Heart left ventricle (tissue), 16 donors: ENCODE measurements at regions not wholly inside any gene's neighbourhood (a gene's known extent, or its start where the extent isn't known, plus 50 kb on each side); places are given as distances from the start of the nearest gene placed in this dataset.

Source experiments
- ATAC-seq, 4 donors: fragments of 200-7000 bp; cut with Tn5 transposase; one replicate each; pipeline ENCODE4 v1.9.1; 2020 to 2022; ENCODE audit warnings: moderate library complexity in 4 of 4, mild to moderate bottlenecking in 3 of 4, moderate number of reproducible peaks in 1 of 4
- DNase-seq, 5 donors: peaks; one replicate each; pipeline ENCODE4 v3.0.0-alpha.2; 2020
- H3K27ac ChIP-seq, 12 donors: fragments of 200-600 bp; sonication (generic) in 4 of 12; one replicate each; pipeline versions ENCODE4 v1.5.0 to v1.8.0; 2016 to 2022; ENCODE audit warnings: mild to moderate bottlenecking in 2 of 12
- H3K27me3 ChIP-seq, 9 donors: fragments of 200-600 bp; sonication (generic) in 2 of 9; one replicate each; pipeline versions ENCODE4 v1.5.1 to v1.8.0; 2016 to 2022; ENCODE audit warnings: mild to moderate bottlenecking in 3 of 9
- H3K36me3 ChIP-seq, 9 donors: fragments of 200-600 bp; sonication (generic) in 2 of 9; one replicate each; pipeline versions ENCODE4 v1.5.0 to v1.8.0; 2018 to 2022; ENCODE audit warnings: mild to moderate bottlenecking in 2 of 9
- H3K4me1 ChIP-seq, 12 donors: fragments of 200-600 bp; sonication (generic) in 4 of 12; one replicate each; pipeline versions ENCODE4 v1.5.0 to v1.8.0; 2016 to 2022; ENCODE audit warnings: mild to moderate bottlenecking in 3 of 12
- H3K4me3 ChIP-seq, 12 donors: fragments of 200-600 bp; sonication (generic) in 4 of 12; one replicate each; pipeline versions ENCODE4 v1.5.0 to v1.8.0; 2017 to 2022; ENCODE audit warnings: mild to moderate bottlenecking in 9 of 12, moderate library complexity in 4 of 12
- H3K9me3 ChIP-seq, 12 donors: fragments of 200-600 bp; sonication (generic) in 4 of 12; one replicate each; pipeline versions ENCODE4 v1.5.0 to v1.8.0; 2016 to 2022; ENCODE audit warnings: mild to moderate bottlenecking in 1 of 12
- POLR2A ChIP-seq, 2 donors: fragments of 450-650 bp; IDR thresholded peaks; one replicate each; pipeline ENCODE4 v1.6.1; 2017; ENCODE audit warnings: antibody characterized with exemption in 2 of 2, mild to moderate bottlenecking in 2 of 2, moderate library complexity in 2 of 2
- WGBS, 4 donors: extraction: QIAGEN DNeasy Blood & Tissue Kit in 2 of 4; methylation state at CpG; one replicate each; pipeline versions ENCODE4 v1.1.5 to v1.1.7; 2013 to 2018; 5-methylcytosine and 5-hydroxymethylcytosine counted together
- intact Hi-C, 10 donors: fragments of 100-400 bp; cut with DNase I; formaldehyde crosslinking; loops; one replicate each; pipeline versions ENCODE4 v1.11.1 to v1.14.2; 2022
- TF ChIP-seq, protein P1 (sequence below), 12 donors: fragments of 200-600 bp; sonication (generic) in 4 of 12; IDR thresholded peaks; one replicate each; pipeline versions ENCODE4 v1.5.0 to v1.8.0; 2018 to 2022; ENCODE audit warnings: antibody characterized with exemption in 12 of 12, mild to moderate bottlenecking in 5 of 12
- donor health status: ischemic (EF 13 %, LVEDD 7.1; RV severe dilation, severe dysfunction).
- donor health status: healthy with polysubstance abuse.
- donor health status: DM: no; HTN: yes; CAD: no.
- donor health status: DM: no; HTN: no; CAD: no.
- donor health status: ischemic (EF 25% LVEDD 6.9; RV normal size, moderate dysfunction).
- donor health status: ischemic (EF 25% LVEDD 5.7; RV mildly dilated, moderate dysfunction).
- donor health status: healthy.
- donor health status: DM: yes; HTN: yes; CAD: no.
- donor health status: ischemic (EF 35%, LVEDD 5.7; RV mildly dilated, moderate dysfunction).
- donor health status: nonischemic (EF 11% LVEDD 7.7; RV severe dilation, severe dysfunction).
- donor health status: DM: yes; HTN: yes; CAD: no.
- donor health status: PGD.
- donor health status: ischemic (EF 29% LVEDD 5.4; RV normal size, mild dysfunction).
- donor health status: nonischemic (EF 23%, LVEDD 6.1; RV moderate dilation, normal function).

DNA sequence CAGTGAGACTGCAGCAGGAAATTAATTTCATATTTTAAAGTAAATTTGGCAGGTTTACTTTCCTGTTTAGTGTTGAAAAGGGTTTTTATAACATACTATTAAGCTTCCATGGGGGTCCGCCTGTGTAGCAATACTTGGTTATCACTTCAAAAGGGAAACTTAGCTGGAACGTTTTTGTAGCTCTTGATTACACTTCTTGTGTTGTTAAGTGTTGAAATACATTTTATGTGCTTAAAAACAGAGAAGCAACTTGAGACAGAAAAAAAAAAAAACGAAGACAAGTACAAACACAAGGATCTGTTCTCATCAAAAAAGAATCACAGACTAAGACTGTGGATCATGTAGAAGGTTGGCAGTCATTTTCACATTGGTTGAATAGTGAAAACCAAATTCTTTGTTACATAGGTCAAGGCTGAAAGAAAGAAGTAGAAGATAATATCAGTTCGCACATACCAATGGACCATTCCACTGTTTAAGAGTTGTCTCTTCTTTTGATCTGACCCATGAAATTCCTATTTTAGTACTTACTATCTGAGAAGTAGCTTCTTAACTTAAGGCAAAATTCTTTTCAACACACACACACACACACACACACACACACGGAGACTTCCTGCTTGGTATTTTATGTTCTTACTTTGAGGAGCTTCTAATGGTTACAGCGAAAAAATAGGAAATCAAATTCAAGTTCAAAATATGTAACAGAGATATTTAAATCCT, 113.9 kb upstream of the SLC35B3 start:
- WGBS, 4 donors, result 56 to 62% (median 59%) methylated on average over 6 of the region's 6 CpGs
- Histone ChIP-seq H3K4me3 (no peak overlapping the region), H3K27ac (no peak overlapping the region), H3K36me3 (no peaks in the 10 kb centered on the region), H3K27me3 (no peaks in the 10 kb centered on the region), H3K9me3 (no peaks in the 10 kb centered on the region), H3K4me1 (no peaks in the 10 kb centered on the region)
- intact Hi-C loops, result no loop called here
- ATAC-seq, result no peak
- DNase-seq, result no peak
- no peak for TF ChIP-seq POLR2A (IDR thresholded peaks at IDR 0.05)
- TF ChIP-seq, protein P1, sequence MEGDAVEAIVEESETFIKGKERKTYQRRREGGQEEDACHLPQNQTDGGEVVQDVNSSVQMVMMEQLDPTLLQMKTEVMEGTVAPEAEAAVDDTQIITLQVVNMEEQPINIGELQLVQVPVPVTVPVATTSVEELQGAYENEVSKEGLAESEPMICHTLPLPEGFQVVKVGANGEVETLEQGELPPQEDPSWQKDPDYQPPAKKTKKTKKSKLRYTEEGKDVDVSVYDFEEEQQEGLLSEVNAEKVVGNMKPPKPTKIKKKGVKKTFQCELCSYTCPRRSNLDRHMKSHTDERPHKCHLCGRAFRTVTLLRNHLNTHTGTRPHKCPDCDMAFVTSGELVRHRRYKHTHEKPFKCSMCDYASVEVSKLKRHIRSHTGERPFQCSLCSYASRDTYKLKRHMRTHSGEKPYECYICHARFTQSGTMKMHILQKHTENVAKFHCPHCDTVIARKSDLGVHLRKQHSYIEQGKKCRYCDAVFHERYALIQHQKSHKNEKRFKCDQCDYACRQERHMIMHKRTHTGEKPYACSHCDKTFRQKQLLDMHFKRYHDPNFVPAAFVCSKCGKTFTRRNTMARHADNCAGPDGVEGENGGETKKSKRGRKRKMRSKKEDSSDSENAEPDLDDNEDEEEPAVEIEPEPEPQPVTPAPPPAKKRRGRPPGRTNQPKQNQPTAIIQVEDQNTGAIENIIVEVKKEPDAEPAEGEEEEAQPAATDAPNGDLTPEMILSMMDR (IDR thresholded peaks at IDR 0.05), result no peak

DNA sequence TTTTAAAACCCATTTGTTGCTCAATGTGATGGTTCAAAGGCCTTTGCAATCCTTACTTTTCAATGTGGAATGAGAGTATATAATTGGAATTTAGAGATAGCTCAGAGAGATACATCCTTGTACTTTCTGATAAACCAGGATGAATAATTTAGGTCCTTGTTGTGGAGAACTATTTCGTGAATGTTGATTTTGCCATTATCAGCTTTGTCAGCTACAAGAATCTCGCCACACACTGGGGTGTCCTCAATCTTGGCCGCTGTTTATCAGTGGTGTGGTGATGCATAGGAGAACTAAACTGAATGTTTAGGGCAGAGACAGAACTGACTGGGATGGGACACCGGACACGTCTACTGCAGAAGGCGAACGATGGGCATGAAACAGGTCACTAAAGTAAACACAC, 111.2 kb upstream of the SLC35B3 start:
- ATAC-seq, result no peak

DNA sequence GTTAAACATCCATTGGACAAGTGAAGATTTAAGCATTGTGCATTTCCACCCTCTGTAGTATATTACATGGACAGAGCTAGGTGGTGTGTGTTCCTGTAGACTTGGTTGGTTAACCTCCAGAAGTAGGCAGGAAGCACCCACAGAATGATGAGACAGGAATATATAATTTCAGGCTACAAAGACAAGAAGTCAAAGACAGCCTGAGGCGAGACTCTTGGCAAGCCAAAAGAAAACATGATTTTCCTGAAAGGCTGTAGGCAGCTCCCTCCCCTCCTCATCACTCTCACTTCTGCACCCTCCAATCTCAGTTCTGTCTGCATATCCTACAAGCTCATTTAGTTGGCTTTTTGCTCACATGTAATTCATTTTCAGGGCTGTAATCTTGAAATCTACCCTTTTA, 110.0 kb upstream of the SLC35B3 start:
- no peak for TF ChIP-seq POLR2A (IDR thresholded peaks at IDR 0.05)
- TF ChIP-seq, protein P1 (IDR thresholded peaks at IDR 0.05), result no peak
- H3K4me1 ChIP-seq, result no peaks in the 10 kb centered on the region
- H3K27me3 ChIP-seq, result no peaks in the 10 kb centered on the region
- intact Hi-C loops, result no loop called here
- H3K36me3 ChIP-seq, result no peaks in the 10 kb centered on the region
- no peak overlapping the region for H3K4me3 ChIP-seq
- 56 to 70% (median 65%) methylated on average over 1 of the region's 1 CpG for WGBS, 4 donors
- no peak for DNase-seq
- H3K27ac ChIP-seq, result no peak overlapping the region
- no peak for ATAC-seq
- H3K9me3 ChIP-seq, result peaks cover 0 to 14% (median 1%) of the 10 kb centered on the region in 12 donors

More for the DNA sequence above, 111.2 kb upstream of the SLC35B3 start:
- no peak for TF ChIP-seq POLR2A (IDR thresholded peaks at IDR 0.05)
- TF ChIP-seq, protein P1 (IDR thresholded peaks at IDR 0.05), result no peak
- 62 to 73% (median 70%) methylated on average over 7 of the region's 7 CpGs for WGBS, 4 donors
- intact Hi-C loops, result no loop called here
- Histone ChIP-seq H3K36me3 (no peaks in the 10 kb centered on the region), H3K4me3 (no peak overlapping the region), H3K9me3 (peaks cover 0 to 5% (median 0%) of the 10 kb centered on the region in 12 donors), H3K27ac (no peak overlapping the region), H3K4me1 (no peaks in the 10 kb centered on the region), H3K27me3 (no peaks in the 10 kb centered on the region)
- DNase-seq, result no peak

DNA sequence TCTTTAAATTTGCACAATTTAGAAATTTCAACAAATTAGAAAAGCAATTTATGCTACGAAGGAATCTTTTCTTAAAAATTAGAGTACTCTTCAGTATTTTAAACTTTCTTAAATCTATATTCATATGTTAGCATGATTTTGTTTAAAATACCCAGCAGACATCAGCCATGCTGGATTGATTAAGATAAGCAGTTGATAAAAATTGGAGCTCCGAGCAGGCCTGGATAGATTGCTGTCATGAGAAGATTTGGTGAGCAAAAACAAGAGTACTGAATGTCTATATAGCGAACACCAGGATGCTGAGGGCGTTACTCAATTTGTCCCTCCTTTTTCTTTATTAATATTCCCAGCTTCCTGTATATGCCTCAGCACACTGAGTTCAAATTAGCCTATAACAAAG, 108.4 kb upstream of the SLC35B3 start:
- ATAC-seq (no peak), DNase-seq (no peak)
- intact Hi-C loops, result no loop called here
- TF ChIP-seq, protein P1 (IDR thresholded peaks at IDR 0.05), result no peak
- no peak for TF ChIP-seq POLR2A (IDR thresholded peaks at IDR 0.05)
- Histone ChIP-seq H3K9me3 (peaks cover 0 to 29% (median 4%) of the 10 kb centered on the region in 12 donors), H3K4me3 (no peak overlapping the region), H3K27me3 (no peaks in the 10 kb centered on the region), H3K27ac (no peak overlapping the region), H3K36me3 (no peaks in the 10 kb centered on the region), H3K4me1 (no peaks in the 10 kb centered on the region)
- 65 to 78% (median 70%) methylated on average over 4 of the region's 4 CpGs for WGBS, 4 donors
